Activated CD4-positive, CD25-positive, alpha-beta regulatory T cell treated with anti-CD3 and anti-CD28 coated beads, Interleukin-2, amount 50 U/mL, for 24 hours (primary cell): ENCODE measurements at regions not wholly inside any gene's neighbourhood (a gene's known extent, or its start where the extent isn't known, plus 50 kb on each side); places are given as distances from the start of the nearest gene placed in this dataset.

Experiments used
- ATAC-seq, 2 donors: fragments of 150-1000 bp; cut with Tn5 transposase; one replicate each; pipeline ENCODE4 v1.10.0; 2021; ENCODE audit warnings: mild to moderate bottlenecking in 1 of 2, moderate library complexity in 1 of 2

- no peak for ATAC-seq
Observed at GRCh38 chr1:39085174-39085573, 59.0 kb downstream of the NDUFS5 start.

DNA sequence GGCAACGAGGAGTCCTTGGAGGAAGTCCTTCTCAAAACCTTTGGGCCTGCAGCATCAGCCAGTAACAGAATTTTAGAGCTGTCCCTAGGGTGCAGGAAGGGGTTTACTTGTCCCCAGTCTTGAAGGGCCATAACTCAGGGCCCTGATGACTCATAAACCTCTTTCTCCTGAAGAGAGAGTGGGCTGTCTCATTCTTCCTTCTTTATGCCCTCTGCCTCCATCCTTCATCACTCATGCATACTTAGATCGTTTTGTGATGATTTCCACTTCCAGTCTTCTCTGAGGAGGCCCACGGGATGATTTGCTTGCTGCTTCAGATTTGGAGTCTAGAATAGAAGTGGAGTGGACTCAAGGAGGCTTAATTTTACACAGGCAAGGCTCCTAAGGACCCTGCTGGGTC, 60.2 kb downstream of the NDUFS5 start:
- ATAC-seq: no peak

DNA sequence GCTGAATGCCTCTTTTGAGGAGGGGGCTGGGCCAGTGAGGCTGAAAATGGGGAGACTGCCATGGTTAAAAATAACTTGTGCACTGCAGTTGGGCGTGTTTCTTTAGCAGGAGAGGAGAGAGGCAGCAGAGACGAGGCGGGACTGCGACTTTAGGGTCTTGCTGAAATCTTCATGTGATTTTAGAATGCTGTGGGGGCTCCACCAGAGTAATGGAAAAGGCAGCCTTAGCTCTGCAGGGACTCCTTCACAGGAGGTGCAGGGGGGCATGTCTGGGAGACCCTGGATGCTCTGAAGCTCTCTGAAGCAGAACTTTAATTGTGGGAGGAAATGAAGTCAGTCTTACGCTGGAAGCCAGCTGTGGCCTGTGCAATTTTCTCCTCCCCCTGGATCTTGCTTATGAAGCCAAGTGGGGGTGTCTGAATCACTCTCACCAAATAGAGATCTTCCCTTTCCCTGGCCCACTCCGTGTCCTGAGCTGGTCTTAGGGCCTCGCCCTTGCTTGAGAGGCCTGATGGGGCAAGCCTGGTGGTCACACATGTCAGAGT, 60.8 kb downstream of the NDUFS5 start:
- ATAC-seq: no peak

DNA sequence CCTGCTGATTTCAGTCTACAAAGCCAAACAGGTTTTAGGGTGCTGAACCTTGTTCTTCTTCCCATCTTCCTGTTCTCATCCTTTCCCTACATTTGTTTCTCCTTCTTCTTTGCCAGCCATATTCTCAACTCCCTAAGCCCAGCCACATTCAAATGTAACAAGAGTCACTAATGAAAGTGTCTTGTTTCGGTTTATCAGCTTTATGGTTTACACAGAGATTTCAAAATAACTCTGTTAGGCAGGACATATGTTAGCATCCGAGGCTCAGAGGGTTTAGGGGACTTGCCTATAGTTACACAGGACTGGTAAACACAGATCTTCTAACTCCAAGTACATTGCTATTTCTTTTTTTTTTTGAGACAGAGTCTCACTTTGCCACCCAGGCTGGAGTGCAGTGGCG, 61.3 kb downstream of the NDUFS5 start:
- ATAC-seq: no peak

- ATAC-seq: no peak
Observed at GRCh38 chr1:39088658-39089057, 62.5 kb downstream of the NDUFS5 start.

- no peak for ATAC-seq
Observed at GRCh38 chr1:39089931-39090521, 63.9 kb downstream of the NDUFS5 start.

DNA sequence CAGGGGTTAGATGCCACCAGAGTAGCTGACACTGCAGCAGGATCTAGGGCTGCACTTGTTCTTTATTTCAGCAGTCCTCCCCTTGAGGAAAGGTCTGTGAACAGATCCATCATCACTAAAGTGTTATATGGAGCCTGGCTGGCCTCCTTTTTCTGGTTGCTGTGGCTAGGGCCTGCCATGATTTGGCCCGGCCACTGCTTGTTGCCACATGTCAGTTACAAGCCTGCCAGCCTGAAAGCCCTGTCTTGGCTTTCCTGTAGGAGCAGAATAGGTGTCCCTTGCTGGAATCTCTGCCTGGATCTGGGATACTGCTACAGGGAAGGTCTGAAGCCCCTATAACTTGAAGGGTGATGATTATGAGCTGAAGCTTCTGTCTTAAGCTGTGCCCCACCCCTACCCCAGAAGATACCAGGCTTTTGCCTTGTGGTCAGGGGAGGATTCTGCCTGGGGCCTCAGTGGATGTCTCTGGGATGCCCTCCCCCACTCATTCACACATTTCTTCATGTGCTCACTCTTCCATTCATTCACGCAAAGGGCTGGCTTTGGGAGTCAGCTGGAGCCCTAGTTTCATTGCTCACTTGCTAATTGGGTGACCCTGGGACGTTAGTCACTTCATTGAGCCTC, 64.7 kb downstream of the NDUFS5 start:
- ATAC-seq: no peak

DNA sequence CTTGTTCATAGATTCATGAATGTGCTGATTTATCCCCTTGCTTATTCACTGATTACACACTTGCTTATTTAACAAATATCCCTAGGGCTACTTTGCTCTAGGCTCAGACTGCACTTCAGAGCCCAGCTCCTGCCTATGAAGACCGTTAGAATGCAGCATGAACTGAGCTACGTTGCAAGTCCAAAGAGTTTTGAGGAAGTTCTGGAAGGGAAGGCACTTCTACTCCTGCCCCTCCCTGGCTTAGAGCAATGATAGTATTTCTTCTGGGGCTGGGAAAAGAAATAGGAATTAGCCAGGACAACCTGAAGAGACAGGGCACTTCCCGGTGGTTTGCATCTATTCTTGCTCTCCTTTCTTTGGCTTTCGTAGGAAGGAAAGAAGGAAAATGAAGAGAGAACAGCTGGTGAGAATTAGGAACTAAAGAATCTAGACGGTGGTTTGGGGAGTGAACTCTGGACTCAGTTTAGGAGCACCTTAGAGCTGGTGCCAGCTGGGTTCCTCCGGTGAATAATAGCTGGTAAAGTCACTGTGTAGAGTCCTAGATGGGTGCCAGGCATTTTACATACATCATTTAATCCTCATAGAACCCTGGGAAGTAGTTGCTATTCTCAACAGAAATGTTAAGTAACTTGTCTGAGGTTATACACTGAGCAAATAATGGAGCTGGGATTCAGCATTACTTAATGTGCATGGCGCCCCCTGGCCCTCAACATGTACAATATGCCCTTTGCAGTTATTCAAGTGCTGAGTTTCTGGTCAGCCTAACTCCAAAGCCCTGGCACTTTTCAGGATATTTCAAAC, 65.9 kb downstream of the NDUFS5 start:
- peak in 1 of 2 donors; percentile 80 for ATAC-seq

DNA sequence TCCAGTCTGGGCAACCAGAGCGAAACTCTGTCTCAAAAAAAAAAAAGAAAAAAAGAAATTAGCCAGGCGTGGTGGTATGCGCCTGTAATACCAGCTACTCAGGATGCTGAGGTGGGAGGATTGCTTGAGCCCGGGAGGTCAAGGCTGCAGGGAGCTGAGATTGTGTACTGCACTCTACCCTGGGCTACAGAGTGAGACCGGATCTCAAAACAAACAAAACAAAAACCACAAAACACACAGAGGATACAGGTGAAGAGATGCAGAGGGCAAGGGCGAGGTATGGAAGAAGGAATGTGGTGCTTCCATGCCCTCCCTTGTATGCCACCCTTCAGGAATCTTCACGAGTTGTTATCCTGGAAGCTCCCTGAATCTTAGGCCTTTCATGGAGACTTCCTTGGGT, 68.5 kb downstream of the NDUFS5 start:
- no peak for ATAC-seq

DNA sequence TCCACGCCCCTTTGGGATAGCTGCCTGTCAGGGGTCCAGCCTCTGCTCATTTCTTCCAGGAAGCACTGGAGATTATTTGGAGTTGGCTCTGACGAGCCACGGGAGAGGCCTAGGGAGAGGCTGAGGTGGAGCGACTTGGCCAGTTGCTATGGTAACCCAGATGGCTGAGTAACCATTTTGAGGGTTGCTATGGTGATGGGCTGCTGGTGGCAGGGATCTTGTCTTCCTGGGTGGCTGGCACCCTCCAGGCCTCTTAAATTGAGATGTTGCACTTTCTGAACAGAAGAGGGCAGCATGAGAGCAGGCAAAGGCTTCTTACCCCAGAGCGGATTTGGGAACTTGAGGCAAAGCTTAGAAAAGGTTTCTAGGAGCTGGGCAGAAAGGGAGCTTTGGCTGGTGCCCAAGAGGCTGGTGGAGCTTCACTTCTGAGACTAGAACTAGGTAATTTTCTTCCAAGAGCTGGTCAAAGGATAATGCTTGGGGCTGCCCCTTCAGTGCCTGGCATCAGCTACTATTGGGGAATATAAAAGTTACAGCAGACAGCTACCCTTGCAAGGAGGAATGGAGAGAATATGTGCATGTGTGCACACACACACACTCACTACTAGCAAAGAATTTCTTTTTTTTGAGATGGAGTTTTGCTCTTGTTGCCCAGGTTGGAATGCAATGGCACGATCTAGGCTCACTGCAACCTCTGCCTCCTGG, 72.5 kb downstream of the NDUFS5 start:
- peak; percentile 85 to 88 for ATAC-seq

DNA sequence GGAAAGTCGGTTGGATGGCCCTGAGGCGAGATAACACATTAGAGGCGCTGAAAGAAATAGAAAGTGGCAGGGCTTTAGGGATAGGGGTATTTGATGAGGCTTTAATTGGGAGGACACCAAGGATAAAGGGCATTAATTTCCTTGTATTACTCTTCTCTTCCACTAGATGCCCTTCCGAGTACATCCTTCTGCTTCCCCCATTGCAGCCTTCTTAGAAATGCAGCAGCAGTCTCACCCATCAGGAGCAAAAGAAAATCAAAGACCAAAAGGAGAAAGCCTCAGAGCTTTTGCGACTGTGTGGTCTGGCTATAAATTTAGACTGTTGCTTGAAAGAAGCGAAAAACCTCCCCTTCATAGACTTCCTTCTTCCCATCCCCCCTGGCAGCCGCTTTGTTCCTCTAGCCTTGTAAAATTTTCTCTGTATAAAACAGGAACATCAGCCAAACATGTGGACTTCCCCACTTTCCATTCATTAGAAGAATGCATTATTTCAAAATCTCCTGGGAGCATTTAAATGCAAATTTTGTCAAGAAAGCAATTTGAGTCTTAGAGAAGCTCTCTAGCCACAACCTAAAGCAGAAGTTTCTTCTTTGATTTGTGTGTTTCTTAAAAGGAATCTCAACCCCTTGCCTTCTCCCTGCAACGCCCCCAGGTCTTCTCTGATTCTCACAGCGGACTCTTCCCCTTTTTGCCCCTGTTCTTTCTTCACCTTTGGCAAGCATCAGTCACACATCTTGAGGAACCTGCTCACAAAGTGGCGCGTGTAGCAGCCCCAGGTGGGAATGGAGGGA, 76.6 kb downstream of the NDUFS5 start:
- peak in 1 of 2 donors; percentile 15 for ATAC-seq

- ATAC-seq: peak in 1 of 2 donors; percentile 3
Observed at GRCh38 chr1:39103328-39104157, 77.4 kb downstream of the NDUFS5 start.

DNA sequence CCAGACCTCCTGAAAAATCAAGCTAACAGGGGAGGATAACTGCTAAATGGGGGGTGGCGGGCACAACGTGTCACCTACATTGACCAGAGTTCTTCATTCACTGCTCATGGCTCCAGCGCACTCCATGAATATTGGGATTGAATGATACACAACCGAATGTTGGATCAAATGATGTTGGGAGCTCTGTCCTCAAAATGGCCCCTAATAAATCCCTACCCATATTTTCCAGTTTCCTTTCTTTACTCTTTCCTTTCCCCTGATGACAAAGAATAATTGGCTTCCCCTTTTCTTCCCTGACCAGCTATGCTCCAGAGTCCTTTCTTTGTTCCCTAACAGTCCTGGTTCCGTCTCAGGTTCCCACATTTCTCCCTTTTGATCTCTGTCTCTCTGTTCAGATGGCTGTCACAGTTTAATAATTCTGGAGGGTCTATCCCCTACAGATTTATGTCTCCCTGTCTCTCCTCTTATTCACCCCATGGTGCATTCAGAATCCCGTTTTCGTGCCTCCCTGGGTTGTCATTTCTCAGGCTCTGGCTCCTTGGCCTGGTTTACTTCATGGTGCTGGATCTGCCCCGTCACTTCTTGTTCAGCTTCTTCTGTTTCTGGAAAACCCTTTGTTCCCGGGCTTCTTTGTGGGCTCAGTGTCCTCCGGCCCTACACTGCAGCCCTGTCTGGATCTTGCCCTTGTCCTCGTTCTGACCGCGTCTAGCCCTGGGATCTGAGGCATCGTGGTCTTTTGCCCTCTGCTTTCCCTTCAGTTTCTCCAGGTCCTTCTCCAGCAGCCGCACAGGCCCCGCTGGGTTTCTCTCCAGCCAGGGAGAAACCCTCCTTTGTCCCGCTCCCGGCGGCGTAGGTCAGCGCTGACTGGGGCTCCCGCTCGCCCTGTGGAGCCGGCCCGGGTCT, 78.3 kb downstream of the NDUFS5 start:
- ATAC-seq: no peak

- peak; percentile 80 for ATAC-seq
Observed at GRCh38 chr1:39105061-39105840, 79.1 kb downstream of the NDUFS5 start.

- ATAC-seq: peak; percentile 31 to 32
Observed at GRCh38 chr1:39105841-39106765, 80.0 kb downstream of the NDUFS5 start.

DNA sequence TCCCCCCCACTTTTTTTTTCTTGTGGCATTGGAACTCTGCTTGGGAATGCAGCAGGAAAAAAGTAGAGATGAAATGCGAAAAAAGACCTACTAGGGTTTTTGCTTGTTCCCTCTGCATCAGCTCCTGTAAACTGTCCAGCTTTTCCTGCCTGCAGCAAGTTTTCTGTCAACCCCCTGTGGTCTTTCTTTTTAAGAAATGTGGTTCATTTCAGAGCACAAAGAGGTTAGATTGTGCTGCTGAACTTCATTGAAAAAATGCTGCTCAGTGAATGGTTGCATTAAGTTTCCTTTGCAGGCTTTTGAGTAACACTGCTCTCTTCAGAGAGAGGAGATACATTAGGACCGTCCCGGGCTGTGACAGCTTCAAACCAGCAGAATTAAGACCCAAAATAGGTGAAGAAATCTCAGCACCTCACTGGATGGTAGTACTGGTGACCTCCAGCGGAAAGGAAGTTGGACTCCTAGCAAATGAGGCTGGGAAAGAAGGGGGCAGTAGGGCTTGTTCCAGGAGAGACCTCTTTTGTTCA, 80.7 kb downstream of the NDUFS5 start:
- ATAC-seq: no peak

GRCh38 chr1:39107341-39108290, 81.5 kb downstream of the NDUFS5 start:
- no peak for ATAC-seq
